ENCODE measurements at regions not wholly inside any gene's neighbourhood (a gene's known extent, or its start where the extent isn't known, plus 50 kb on each side); places are given as distances from the start of the nearest gene placed in this dataset.
A peak's percentile ranks its signal among the peaks of the same experiment; 100 is the strongest.
"Not testable (repeated sequence)": the region's sequence is repeated elsewhere in the genome, so short reads cannot be mapped to it uniquely, and the experiment has no call there.

GRCh38 chr4:49558916-49559676, 573.0 kb downstream of the CWH43 start:
- intact Hi-C loops (cut with micrococcal nuclease); H3K4me3 ChIP-seq (ENCODE audit: low read length in 2 of 2); CTCF ChIA-PET (ENCODE audit: partially characterized antibody); H3K9me3 ChIP-seq (ENCODE audit: control insufficient read depth in 1 of 2, low read length in 2 of 2); H3K4me3 Mint-ChIP-seq; DNase-seq; H3K36me3 ChIP-seq (ENCODE audit: insufficient read depth, low read length); H3K27me3 ChIP-seq (ENCODE audit: insufficient read depth, low read length); H3K27me3 Mint-ChIP-seq; POLR2A ChIA-PET (ENCODE audit: partially characterized antibody); H3K27ac ChIP-seq (ENCODE audit: low read depth, low read length); H3K4me1 ChIP-seq (ENCODE audit: insufficient read depth, low read length); H3K36me3 Mint-ChIP-seq; H3K4me1 Mint-ChIP-seq: not testable (repeated sequence)
- Mint-ChIP-seq H3K27ac (peak overlapping the region in 1 of 7 donors; percentile 35), H3K9me3 (peaks cover 0 to 31% (median 16%) of the 10 kb centered on the region in 8 donors)

- intact Hi-C loops (cut with micrococcal nuclease); DNase-seq; H3K4me3 ChIP-seq (ENCODE audit: low read length in 2 of 2); H3K27me3 ChIP-seq (ENCODE audit: insufficient read depth, low read length); H3K27me3 Mint-ChIP-seq; H3K36me3 ChIP-seq (ENCODE audit: insufficient read depth, low read length); H3K4me1 Mint-ChIP-seq; H3K4me1 ChIP-seq (ENCODE audit: insufficient read depth, low read length); H3K27ac ChIP-seq (ENCODE audit: low read depth, low read length); H3K27ac Mint-ChIP-seq; H3K9me3 ChIP-seq (ENCODE audit: control insufficient read depth in 1 of 2, low read length in 2 of 2); CTCF ChIA-PET (ENCODE audit: partially characterized antibody); POLR2A ChIA-PET (ENCODE audit: partially characterized antibody); H3K36me3 Mint-ChIP-seq; H3K4me3 Mint-ChIP-seq: not testable (repeated sequence)
- H3K9me3 Mint-ChIP-seq, result peaks cover 0 to 27% (median 12%) of the 10 kb centered on the region in 8 donors
Measured at GRCh38 chr4:49560131-49560816, 574.2 kb downstream of the CWH43 start.

GRCh38 chr4:49560883-49561282, 574.8 kb downstream of the CWH43 start:
- H3K4me3 ChIP-seq (ENCODE audit: low read length in 2 of 2); H3K27me3 ChIP-seq (ENCODE audit: insufficient read depth, low read length); H3K4me1 Mint-ChIP-seq; H3K9me3 ChIP-seq (ENCODE audit: control insufficient read depth in 1 of 2, low read length in 2 of 2); H3K4me1 ChIP-seq (ENCODE audit: insufficient read depth, low read length); H3K27ac ChIP-seq (ENCODE audit: low read depth, low read length); H3K4me3 Mint-ChIP-seq; H3K27ac Mint-ChIP-seq; DNase-seq; H3K36me3 Mint-ChIP-seq; POLR2A ChIA-PET (ENCODE audit: partially characterized antibody); H3K27me3 Mint-ChIP-seq; H3K36me3 ChIP-seq (ENCODE audit: insufficient read depth, low read length); CTCF ChIA-PET (ENCODE audit: partially characterized antibody); intact Hi-C loops (cut with micrococcal nuclease): not testable (repeated sequence)
- peaks cover 0 to 27% (median 12%) of the 10 kb centered on the region in 8 donors for H3K9me3 Mint-ChIP-seq

- H3K27me3 ChIP-seq (ENCODE audit: insufficient read depth, low read length); POLR2A ChIA-PET (ENCODE audit: partially characterized antibody); H3K27ac ChIP-seq (ENCODE audit: low read depth, low read length); intact Hi-C loops (cut with micrococcal nuclease); H3K4me3 ChIP-seq (ENCODE audit: low read length in 2 of 2); H3K4me1 Mint-ChIP-seq; H3K27ac Mint-ChIP-seq; H3K4me3 Mint-ChIP-seq; H3K9me3 ChIP-seq (ENCODE audit: control insufficient read depth in 1 of 2, low read length in 2 of 2); DNase-seq; H3K4me1 ChIP-seq (ENCODE audit: insufficient read depth, low read length); H3K36me3 Mint-ChIP-seq; H3K27me3 Mint-ChIP-seq; H3K36me3 ChIP-seq (ENCODE audit: insufficient read depth, low read length); CTCF ChIA-PET (ENCODE audit: partially characterized antibody): not testable (repeated sequence)
- peaks cover 3 to 37% (median 28%) of the 10 kb centered on the region in 8 donors for H3K9me3 Mint-ChIP-seq
Measured at GRCh38 chr4:49570248-49570647, 584.2 kb downstream of the CWH43 start.

- H3K27ac Mint-ChIP-seq; H3K4me3 ChIP-seq (ENCODE audit: low read length in 2 of 2); H3K36me3 ChIP-seq (ENCODE audit: insufficient read depth, low read length); H3K27me3 Mint-ChIP-seq; CTCF ChIA-PET (ENCODE audit: partially characterized antibody); DNase-seq; H3K27me3 ChIP-seq (ENCODE audit: insufficient read depth, low read length); H3K4me1 ChIP-seq (ENCODE audit: insufficient read depth, low read length); intact Hi-C loops (cut with micrococcal nuclease); H3K9me3 ChIP-seq (ENCODE audit: control insufficient read depth in 1 of 2, low read length in 2 of 2); POLR2A ChIA-PET (ENCODE audit: partially characterized antibody); H3K4me1 Mint-ChIP-seq; H3K4me3 Mint-ChIP-seq; H3K27ac ChIP-seq (ENCODE audit: low read depth, low read length); H3K36me3 Mint-ChIP-seq: not testable (repeated sequence)
- peaks cover 7 to 48% (median 36%) of the 10 kb centered on the region in 8 donors for H3K9me3 Mint-ChIP-seq
Measured at GRCh38 chr4:49573666-49574215, 587.7 kb downstream of the CWH43 start.

GRCh38 chr4:49575250-49575649, 589.2 kb downstream of the CWH43 start:
- H3K27me3 Mint-ChIP-seq; H3K9me3 ChIP-seq (ENCODE audit: control insufficient read depth in 1 of 2, low read length in 2 of 2); H3K4me1 Mint-ChIP-seq; H3K36me3 Mint-ChIP-seq; H3K4me3 ChIP-seq (ENCODE audit: low read length in 2 of 2); H3K36me3 ChIP-seq (ENCODE audit: insufficient read depth, low read length); H3K4me1 ChIP-seq (ENCODE audit: insufficient read depth, low read length); H3K4me3 Mint-ChIP-seq; H3K27me3 ChIP-seq (ENCODE audit: insufficient read depth, low read length); intact Hi-C loops (cut with micrococcal nuclease); CTCF ChIA-PET (ENCODE audit: partially characterized antibody); H3K27ac ChIP-seq (ENCODE audit: low read depth, low read length); DNase-seq; POLR2A ChIA-PET (ENCODE audit: partially characterized antibody); H3K27ac Mint-ChIP-seq: not testable (repeated sequence)
- H3K9me3 Mint-ChIP-seq, result peaks cover 7 to 47% (median 40%) of the 10 kb centered on the region in 8 donors

GRCh38 chr4:49578371-49578770, 592.3 kb downstream of the CWH43 start:
- H3K4me3 Mint-ChIP-seq; H3K4me1 Mint-ChIP-seq; H3K4me1 ChIP-seq (ENCODE audit: insufficient read depth, low read length); H3K36me3 ChIP-seq (ENCODE audit: insufficient read depth, low read length); H3K27ac Mint-ChIP-seq; H3K36me3 Mint-ChIP-seq; H3K9me3 ChIP-seq (ENCODE audit: control insufficient read depth in 1 of 2, low read length in 2 of 2); CTCF ChIA-PET (ENCODE audit: partially characterized antibody); H3K27ac ChIP-seq (ENCODE audit: low read depth, low read length); intact Hi-C loops (cut with micrococcal nuclease); H3K27me3 ChIP-seq (ENCODE audit: insufficient read depth, low read length); DNase-seq; H3K27me3 Mint-ChIP-seq; POLR2A ChIA-PET (ENCODE audit: partially characterized antibody); H3K4me3 ChIP-seq (ENCODE audit: low read length in 2 of 2): not testable (repeated sequence)
- peaks cover 4 to 46% (median 29%) of the 10 kb centered on the region in 8 donors for H3K9me3 Mint-ChIP-seq
